Natural killer cell treated with Interleukin-12 subunit alpha and Interleukin-12 subunit beta and Interleukin-15 and Interleukin-18, amount 100 ng/mL, for 72 hours (primary cell): ENCODE measurements at regions not wholly inside any gene's neighbourhood (a gene's known extent, or its start where the extent isn't known, plus 50 kb on each side); places are given as distances from the start of the nearest gene placed in this dataset.

ENCODE experiments used
- ATAC-seq, 2 donors: fragments of 150-1000 bp; cut with Tn5 transposase in 1 of 2; sonication (Bioruptor Pico), chemical (Tn5 transposase) in 1 of 2; 2 replicates each; pipeline ENCODE4 v1.10.0; 2021
- DNase-seq: peaks from one replicate; pipeline ENCODE4 v3.0.0; 2022; ENCODE audit warnings: low spot score
- H3K27ac Mint-ChIP-seq, 2 donors: 1 replicate in 1 of 2; 2 replicates in 1 of 2; pipeline ENCODE4 v1.8.0; 2022; ENCODE audit warnings: mixed read lengths in 2 of 2, mild to moderate bottlenecking in 1 of 2, moderate library complexity in 1 of 2
- H3K27me3 Mint-ChIP-seq, 2 donors: 1 replicate in 1 of 2; 2 replicates in 1 of 2; pipeline ENCODE4 v1.8.0; 2022; ENCODE audit warnings: mixed read lengths in 2 of 2
- H3K36me3 Mint-ChIP-seq: one replicate; pipeline ENCODE4 v1.8.0; 2022; ENCODE audit warnings: mixed read lengths
- H3K4me1 Mint-ChIP-seq, 2 donors: 1 replicate in 1 of 2; 2 replicates in 1 of 2; pipeline ENCODE4 v1.8.0; 2022; ENCODE audit warnings: low read depth in 2 of 2, mixed read lengths in 2 of 2, mild to moderate bottlenecking in 1 of 2
- H3K4me3 Mint-ChIP-seq: one replicate; pipeline ENCODE4 v1.8.0; 2022; ENCODE audit warnings: mixed read lengths
- H3K9me3 Mint-ChIP-seq: 2 replicates; pipeline ENCODE4 v1.8.0; 2022; ENCODE audit warnings: mixed read lengths

DNA sequence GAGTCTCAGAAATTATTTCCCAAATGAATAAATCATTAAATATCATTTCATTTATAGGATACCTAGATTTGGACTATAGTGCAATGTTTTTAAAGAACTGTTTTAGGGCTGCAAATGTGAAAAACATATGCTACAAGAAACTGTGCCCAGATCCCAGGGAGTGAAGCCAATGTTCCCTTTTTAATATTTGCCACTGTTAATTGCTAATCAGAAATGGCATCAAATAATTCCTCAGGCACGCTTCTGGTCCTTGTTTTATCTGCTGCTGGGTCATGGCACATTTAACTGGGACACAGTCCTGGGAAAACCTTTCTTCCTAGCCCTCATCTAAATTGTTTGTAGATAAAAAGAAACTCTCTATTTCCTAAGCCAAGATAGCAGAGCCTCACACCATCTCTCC lies 79.3 kb upstream of the CNTNAP4 start:
- no peaks in the 10 kb centered on the region for H3K36me3 Mint-ChIP-seq
- no peak overlapping the region for H3K27ac Mint-ChIP-seq
- H3K4me3 Mint-ChIP-seq = no peak overlapping the region
- no peaks in the 10 kb centered on the region for H3K4me1 Mint-ChIP-seq
- H3K27me3 Mint-ChIP-seq = no peaks in the 10 kb centered on the region
- DNase-seq = no peak
- peaks cover 18% of the 10 kb centered on the region for H3K9me3 Mint-ChIP-seq
- no peak for ATAC-seq

DNA sequence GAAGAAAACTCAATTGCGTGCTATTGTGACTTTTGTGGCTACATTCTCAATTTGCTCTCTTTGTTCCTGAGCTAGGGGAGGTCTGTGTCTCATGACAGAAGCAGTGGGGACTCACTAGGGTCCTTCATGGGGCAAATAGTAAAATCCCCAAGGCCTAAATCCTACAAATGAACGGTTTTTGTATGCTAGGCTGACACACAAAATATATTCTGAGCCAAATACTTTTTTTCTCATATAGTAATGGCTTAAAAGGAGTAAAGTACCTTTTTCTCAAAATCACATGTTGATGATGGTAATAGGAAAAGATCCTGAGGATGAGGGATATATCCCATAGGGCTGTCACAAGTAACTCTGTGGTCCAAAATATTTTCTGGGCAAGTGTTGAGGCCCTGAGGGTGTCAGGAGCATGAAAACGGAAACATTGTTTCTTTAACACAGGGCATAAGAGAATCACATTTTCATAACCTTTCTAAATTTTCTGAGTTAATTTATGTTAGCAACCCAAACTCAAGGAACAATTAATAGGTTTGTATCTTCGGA lies 77.5 kb upstream of the CNTNAP4 start:
- DNase-seq (no peak), ATAC-seq (no peak)
- no peak overlapping the region for H3K27ac Mint-ChIP-seq
- peaks cover 12% of the 10 kb centered on the region for H3K9me3 Mint-ChIP-seq
- no peaks in the 10 kb centered on the region for H3K4me1 Mint-ChIP-seq
- no peaks in the 10 kb centered on the region for H3K27me3 Mint-ChIP-seq
- H3K4me3 Mint-ChIP-seq = no peak overlapping the region
- no peaks in the 10 kb centered on the region for H3K36me3 Mint-ChIP-seq

DNA sequence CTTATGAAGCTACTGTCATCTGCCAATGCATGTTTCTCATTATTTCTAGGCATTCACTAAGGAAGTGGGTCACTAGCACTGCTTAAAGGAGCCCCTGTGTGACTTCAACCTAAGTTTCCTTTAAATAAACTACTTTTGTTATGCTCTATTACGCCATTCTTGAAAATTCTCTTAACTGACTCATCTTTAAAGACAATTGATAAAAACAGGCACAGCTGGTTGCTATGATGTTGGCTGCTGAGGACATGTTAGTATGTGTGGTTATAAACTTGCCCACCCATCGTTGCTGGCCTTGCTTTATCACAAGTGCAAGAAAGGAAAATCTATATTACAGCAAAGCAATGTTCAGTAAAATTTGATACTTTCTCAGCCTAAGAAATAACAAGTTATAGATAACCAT lies 75.8 kb upstream of the CNTNAP4 start:
- H3K27me3 Mint-ChIP-seq = no peaks in the 10 kb centered on the region
- peaks cover 14% of the 10 kb centered on the region for H3K9me3 Mint-ChIP-seq
- ATAC-seq = no peak
- H3K36me3 Mint-ChIP-seq = peaks cover 5% of the 10 kb centered on the region
- DNase-seq = no peak
- no peak overlapping the region for H3K27ac Mint-ChIP-seq
- no peak overlapping the region for H3K4me3 Mint-ChIP-seq
- H3K4me1 Mint-ChIP-seq = no peaks in the 10 kb centered on the region

DNA sequence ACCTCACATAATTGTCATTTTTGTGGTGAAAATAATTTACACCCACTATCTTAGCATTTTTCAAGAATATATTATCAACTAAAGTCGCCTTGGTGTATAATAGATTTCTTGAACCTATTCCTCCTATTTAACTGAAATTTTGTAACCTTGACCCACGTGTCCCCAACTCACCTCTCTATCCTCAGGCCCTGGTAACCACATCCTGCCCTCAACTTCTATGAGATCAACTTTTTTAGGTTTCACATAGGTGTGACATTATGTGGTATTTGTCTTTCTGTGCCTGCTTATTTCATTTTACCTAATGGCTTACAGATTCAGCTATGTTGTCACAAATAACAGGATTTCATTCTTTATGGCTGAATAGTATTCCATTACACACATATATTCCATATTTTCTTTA lies 73.0 kb upstream of the CNTNAP4 start:
- Mint-ChIP-seq H3K4me1 (no peaks in the 10 kb centered on the region), H3K36me3 (peaks cover 5% of the 10 kb centered on the region), H3K9me3 (peaks cover 14% of the 10 kb centered on the region), H3K27ac (no peak overlapping the region), H3K4me3 (no peak overlapping the region), H3K27me3 (no peaks in the 10 kb centered on the region)
- ATAC-seq (no peak), DNase-seq (no peak)

DNA sequence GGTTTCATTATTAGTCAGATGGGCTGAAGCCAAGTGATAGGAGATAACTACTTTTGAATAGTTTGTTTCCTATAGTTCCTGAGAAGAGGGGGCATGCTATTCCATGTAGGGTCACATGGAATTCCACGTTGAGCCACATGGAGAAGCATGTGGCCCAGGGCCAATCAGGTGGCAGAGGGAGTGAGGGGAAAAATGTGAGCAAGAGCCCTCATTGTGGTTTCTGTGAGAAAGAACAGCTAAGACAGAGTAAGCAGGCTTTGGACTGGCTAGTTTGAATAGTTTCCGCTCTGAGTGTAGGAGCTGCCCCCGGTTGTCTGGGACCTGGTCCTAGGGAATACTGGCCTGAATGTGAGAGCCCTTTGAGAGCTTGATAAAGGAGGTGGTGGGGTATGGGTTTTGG lies 69.9 kb upstream of the CNTNAP4 start:
- H3K36me3 Mint-ChIP-seq = peaks cover 5% of the 10 kb centered on the region
- no peaks in the 10 kb centered on the region for H3K27me3 Mint-ChIP-seq
- no peak overlapping the region for H3K4me3 Mint-ChIP-seq
- H3K4me1 Mint-ChIP-seq = no peaks in the 10 kb centered on the region
- H3K9me3 Mint-ChIP-seq = peaks cover 19% of the 10 kb centered on the region
- DNase-seq (no peak), ATAC-seq (no peak)
- H3K27ac Mint-ChIP-seq = no peak overlapping the region

DNA sequence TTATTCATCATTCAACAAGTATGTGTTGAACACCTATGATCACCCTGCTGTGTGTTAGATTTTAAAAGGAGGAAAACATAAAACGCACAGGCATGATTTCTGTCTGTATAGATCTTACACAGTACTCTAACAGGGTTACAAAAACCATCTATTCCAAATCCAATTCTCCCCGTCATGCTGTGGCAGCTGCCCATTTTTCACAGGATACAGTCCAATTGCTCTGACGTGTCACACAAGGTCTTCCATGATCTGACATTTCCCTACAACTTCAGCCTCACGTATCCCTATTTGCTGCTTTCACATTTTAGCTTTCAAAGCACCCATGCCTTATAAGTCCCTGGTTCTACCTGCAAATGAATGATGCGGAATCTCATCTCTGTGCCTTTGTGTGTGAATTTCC lies 67.0 kb upstream of the CNTNAP4 start:
- Mint-ChIP-seq H3K27me3 (no peaks in the 10 kb centered on the region), H3K27ac (no peak overlapping the region), H3K4me3 (no peak overlapping the region), H3K36me3 (peaks cover 5% of the 10 kb centered on the region), H3K9me3 (peaks cover 19% of the 10 kb centered on the region), H3K4me1 (no peaks in the 10 kb centered on the region)
- no peak for ATAC-seq
- DNase-seq = no peak

DNA sequence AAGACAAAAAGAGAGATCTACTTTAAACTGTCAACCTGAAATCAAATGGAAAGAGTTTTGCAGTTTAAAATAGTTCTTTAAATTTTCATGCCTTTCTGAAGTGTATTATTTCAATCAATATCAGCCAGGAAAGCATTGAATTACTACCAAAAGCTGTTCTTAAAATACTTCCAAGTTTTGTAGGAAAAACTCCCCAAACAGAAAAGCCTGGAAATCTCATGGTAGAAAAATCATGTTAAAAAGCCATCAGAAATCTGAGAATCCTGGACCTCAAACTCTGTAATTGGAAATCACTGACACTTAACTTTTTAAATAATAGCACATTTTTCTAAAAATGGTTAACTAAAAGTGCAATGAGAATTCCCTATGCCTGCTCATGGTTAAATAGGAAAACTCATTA lies 63.3 kb upstream of the CNTNAP4 start:
- no peaks in the 10 kb centered on the region for H3K36me3 Mint-ChIP-seq
- no peak overlapping the region for H3K4me3 Mint-ChIP-seq
- H3K9me3 Mint-ChIP-seq = peaks cover 17% of the 10 kb centered on the region
- ATAC-seq = no peak
- no peak for DNase-seq
- no peaks in the 10 kb centered on the region for H3K4me1 Mint-ChIP-seq
- H3K27me3 Mint-ChIP-seq = no peaks in the 10 kb centered on the region
- no peak overlapping the region for H3K27ac Mint-ChIP-seq

DNA sequence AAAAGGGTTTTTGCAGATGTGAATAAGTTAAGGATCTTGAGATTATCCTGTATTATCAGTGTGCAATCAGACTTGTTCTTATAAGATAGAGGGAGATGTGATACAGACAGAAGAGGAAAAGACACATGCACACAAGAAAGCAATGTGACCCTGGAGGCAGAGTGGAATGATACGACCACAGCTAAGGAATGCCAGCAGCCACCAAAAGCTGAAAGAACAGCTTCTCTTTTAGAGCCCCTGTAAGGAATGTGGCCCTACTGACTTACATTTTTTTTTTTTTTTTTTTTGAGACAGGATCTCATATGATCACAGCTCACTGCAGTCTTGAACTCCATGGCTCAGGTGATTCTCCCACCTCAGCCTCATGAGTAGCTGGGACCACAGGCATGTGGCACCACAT lies 62.3 kb upstream of the CNTNAP4 start:
- H3K27me3 Mint-ChIP-seq = no peaks in the 10 kb centered on the region

DNA sequence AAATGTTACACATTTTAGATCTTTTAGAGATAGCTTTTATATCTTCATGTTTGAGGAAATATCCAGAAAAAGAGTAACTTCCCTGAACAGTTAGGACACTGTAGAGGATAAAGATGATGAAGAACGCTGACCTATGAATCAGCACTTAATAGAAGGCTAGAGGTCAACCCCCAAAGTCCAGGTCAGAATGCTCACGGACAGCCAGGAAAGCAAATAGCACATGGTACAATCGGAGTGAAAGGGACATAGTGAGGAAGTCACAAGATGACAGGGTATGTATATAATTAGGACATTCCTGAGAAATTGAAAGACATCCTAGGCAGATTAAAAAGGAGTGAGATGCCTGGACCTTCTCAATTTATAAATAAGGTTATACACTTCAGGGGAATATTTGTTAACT lies 55.1 kb upstream of the CNTNAP4 start:
- Mint-ChIP-seq H3K4me3 (no peak overlapping the region), H3K27me3 (no peaks in the 10 kb centered on the region), H3K4me1 (no peaks in the 10 kb centered on the region), H3K27ac (no peak overlapping the region), H3K9me3 (peaks cover 6% of the 10 kb centered on the region), H3K36me3 (no peaks in the 10 kb centered on the region)
- ATAC-seq (no peak), DNase-seq (no peak)

More for the DNA sequence above, 62.3 kb upstream of the CNTNAP4 start:
- ATAC-seq (no peak), DNase-seq (no peak)
- H3K4me3 Mint-ChIP-seq = no peak overlapping the region
- no peaks in the 10 kb centered on the region for H3K4me1 Mint-ChIP-seq
- H3K36me3 Mint-ChIP-seq = no peaks in the 10 kb centered on the region
- H3K9me3 Mint-ChIP-seq = peaks cover 17% of the 10 kb centered on the region
- H3K27ac Mint-ChIP-seq = no peak overlapping the region

DNA sequence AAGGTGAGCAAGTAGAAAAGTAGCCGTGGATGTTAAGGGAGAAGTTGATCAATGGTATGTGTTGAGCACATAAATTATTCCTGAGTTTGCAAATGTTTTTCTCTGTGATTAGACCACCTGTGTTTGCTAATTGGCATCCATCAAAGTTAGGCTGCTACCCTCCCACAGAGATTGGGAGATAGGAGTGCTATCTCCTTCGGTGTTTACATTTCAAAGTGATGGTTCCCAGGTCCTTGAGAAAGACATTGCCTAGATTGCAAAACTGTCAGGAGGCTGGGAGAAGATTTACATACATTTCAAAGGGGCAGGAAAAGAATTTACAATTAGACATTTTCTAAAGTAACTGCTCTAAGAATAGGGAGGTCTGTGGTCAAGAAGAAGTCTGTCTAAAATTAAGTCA lies 54.3 kb upstream of the CNTNAP4 start:
- DNase-seq (no peak), ATAC-seq (no peak)
- H3K4me3 Mint-ChIP-seq = no peak overlapping the region
- H3K36me3 Mint-ChIP-seq = no peaks in the 10 kb centered on the region
- H3K4me1 Mint-ChIP-seq = no peaks in the 10 kb centered on the region
- no peak overlapping the region for H3K27ac Mint-ChIP-seq
- no peaks in the 10 kb centered on the region for H3K27me3 Mint-ChIP-seq
- H3K9me3 Mint-ChIP-seq = peaks cover 6% of the 10 kb centered on the region

DNA sequence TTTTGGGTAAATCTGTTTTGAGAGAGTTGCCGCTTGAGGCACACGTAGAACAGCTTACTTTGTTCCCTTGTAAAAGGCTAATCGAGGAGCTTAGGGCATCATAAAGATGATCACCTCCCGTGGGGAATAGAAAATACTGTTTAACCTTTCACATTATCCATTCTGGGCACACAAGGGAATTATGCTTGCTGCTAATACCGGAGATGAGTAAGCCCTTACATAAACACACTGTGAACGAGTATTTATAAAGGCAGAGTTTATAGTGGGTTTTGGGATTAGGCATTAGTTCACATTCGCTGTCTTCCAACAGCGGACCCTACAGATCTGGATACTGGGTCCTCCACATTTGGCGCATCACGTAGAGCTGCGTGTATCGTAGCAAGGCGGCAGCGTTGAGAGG lies 51.2 kb upstream of the CNTNAP4 start:
- Mint-ChIP-seq H3K27me3 (no peaks in the 10 kb centered on the region), H3K4me1 (no peaks in the 10 kb centered on the region), H3K4me3 (no peak overlapping the region), H3K36me3 (no peaks in the 10 kb centered on the region), H3K27ac (no peak overlapping the region), H3K9me3 (peaks cover 6% of the 10 kb centered on the region)
- no peak for DNase-seq
- no peak for ATAC-seq

DNA sequence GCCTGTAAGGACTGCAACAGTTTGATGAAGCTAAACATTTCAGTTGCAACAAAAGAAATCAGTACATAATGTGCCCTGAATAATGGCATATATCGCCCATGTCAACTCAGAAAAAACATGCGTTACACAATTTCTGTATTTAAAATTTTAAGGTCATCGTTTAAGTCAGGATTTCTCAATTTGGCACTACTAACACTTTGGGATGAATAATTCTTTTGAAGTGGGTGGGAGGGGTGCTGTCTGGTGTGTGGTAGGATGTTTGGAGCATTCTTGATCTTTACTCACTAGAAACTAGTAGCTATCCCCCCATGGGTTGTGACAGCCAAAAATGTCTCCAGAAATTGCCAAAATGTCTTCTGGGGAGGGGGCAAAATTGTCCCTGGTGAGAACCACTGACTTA lies 50.7 kb upstream of the CNTNAP4 start:
- Mint-ChIP-seq H3K27me3 (no peaks in the 10 kb centered on the region), H3K4me3 (no peak overlapping the region), H3K36me3 (no peaks in the 10 kb centered on the region), H3K9me3 (peaks cover 8% of the 10 kb centered on the region), H3K4me1 (no peaks in the 10 kb centered on the region), H3K27ac (no peak overlapping the region)
- ATAC-seq = no peak
- no peak for DNase-seq
